ENCODE measurements at regions not wholly inside any gene's neighbourhood (a gene's known extent, or its start where the extent isn't known, plus 50 kb on each side); places are given as distances from the start of the nearest gene placed in this dataset.
"Not testable (repeated sequence)": the region's sequence is repeated elsewhere in the genome, so short reads cannot be mapped to it uniquely, and the experiment has no call there.

DNA sequence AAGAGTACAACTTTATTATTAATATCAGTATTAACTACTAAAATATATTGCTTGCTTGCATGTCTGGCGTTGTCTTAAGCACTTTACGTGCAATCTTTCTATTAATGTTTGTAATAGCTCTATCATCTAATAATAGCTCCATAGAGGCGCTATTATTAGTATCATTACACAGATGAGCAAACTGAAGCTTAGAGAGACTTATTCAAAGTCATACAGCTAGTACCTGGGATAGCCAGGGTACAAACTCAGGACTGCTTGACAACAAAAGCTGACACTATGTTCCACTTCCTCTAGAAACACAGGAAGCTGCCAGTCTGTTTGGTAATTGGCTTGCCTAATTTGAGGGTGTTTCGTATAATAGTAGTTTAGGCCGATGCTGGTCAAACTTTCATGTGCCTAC is 523.2 kb downstream of the RMST start:
- Histone ChIP-seq H3K9me3 (no peaks in the 10 kb centered on the region), H3K4me3 (no peak overlapping the region), H3K27me3 (no peaks in the 10 kb centered on the region), H3K4me1 (no peaks in the 10 kb centered on the region), H3K27ac (no peak overlapping the region), H3K36me3 (no peaks in the 10 kb centered on the region)
- TF ChIP-seq, protein P1, sequence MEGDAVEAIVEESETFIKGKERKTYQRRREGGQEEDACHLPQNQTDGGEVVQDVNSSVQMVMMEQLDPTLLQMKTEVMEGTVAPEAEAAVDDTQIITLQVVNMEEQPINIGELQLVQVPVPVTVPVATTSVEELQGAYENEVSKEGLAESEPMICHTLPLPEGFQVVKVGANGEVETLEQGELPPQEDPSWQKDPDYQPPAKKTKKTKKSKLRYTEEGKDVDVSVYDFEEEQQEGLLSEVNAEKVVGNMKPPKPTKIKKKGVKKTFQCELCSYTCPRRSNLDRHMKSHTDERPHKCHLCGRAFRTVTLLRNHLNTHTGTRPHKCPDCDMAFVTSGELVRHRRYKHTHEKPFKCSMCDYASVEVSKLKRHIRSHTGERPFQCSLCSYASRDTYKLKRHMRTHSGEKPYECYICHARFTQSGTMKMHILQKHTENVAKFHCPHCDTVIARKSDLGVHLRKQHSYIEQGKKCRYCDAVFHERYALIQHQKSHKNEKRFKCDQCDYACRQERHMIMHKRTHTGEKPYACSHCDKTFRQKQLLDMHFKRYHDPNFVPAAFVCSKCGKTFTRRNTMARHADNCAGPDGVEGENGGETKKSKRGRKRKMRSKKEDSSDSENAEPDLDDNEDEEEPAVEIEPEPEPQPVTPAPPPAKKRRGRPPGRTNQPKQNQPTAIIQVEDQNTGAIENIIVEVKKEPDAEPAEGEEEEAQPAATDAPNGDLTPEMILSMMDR (IDR thresholded peaks at IDR 0.05 in 4 of 5, conservative IDR thresholded peaks at IDR 0.05 in 1 of 5): no peak
- no peak for TF ChIP-seq POLR2A (IDR thresholded peaks at IDR 0.05)
- ATAC-seq: no peak
- in situ Hi-C loops (cut with MboI; ENCODE audit: low sequenced_read_pairs in 4 of 4): no loop called here
- DNase-seq: no peak
- intact Hi-C loops (cut with DNase I; ENCODE audit: low total_unique reads): no loop called here

DNA sequence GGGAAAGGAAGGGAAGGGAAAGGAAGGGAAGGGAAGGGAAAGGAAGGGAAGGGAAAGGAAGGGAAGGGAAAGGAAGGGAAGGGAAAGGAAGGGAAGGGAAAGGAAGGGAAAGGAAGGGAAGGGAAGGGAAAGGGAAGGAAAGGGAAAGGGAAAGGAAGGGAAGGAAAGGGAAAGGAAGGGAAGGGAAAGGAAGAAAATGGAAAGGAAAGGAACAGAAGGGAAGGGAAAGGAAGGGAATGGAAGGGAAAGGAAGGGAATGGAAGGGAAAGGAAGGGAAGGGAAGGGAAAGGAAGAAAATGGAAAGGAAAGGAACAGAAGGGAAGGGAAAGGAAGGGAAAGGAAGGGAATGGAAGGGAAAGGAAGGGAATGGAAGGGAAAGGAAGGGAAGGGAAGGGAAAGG is 526.0 kb downstream of the RMST start:
- H3K36me3 ChIP-seq; DNase-seq; H3K4me1 ChIP-seq; ATAC-seq; H3K27me3 ChIP-seq; H3K27ac ChIP-seq; intact Hi-C loops (cut with DNase I; ENCODE audit: low total_unique reads); H3K4me3 ChIP-seq; in situ Hi-C loops (cut with MboI; ENCODE audit: low sequenced_read_pairs in 4 of 4); H3K9me3 ChIP-seq: not testable (repeated sequence)

DNA sequence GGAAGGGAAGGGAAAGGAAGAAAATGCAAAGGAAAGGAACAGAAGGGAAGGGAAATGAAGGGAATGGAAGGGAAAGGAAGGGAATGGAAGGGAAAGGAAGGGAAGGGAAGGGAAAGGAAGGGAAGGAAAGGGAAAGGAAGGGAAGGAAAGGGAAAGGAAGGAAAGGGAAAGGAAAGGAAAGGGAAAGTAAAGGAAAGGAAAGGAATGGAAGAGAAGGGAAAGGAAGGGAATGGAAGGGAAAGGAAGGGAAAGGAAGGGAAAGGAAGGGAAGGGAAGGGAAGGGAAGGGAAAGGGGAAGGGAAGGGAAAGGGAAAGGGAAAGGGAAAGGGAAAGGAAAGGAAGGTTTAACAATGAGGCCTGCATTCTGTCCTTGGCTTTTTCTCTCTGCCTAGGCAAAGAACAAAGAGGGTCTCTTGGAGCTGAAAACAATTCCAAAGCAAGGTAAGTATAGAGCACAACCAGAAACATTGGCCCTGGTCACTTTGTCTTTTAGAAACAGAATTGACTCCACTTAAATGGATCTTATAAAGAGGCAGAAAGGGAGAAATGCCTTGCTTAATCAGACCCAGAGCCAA is 525.9 kb upstream of the TMPO start:
- intact Hi-C loops (cut with DNase I; ENCODE audit: low total_unique reads): no loop called here
- no peak for DNase-seq
- Histone ChIP-seq H3K27ac (no peak overlapping the region), H3K4me1 (no peaks in the 10 kb centered on the region), H3K4me3 (no peak overlapping the region), H3K27me3 (no peaks in the 10 kb centered on the region), H3K36me3 (no peaks in the 10 kb centered on the region), H3K9me3 (no peaks in the 10 kb centered on the region)
- TF ChIP-seq POLR2A (IDR thresholded peaks at IDR 0.05): no peak
- TF ChIP-seq, protein P1 (IDR thresholded peaks at IDR 0.05 in 4 of 5, conservative IDR thresholded peaks at IDR 0.05 in 1 of 5): no peak
- ATAC-seq: no peak
- in situ Hi-C loops (cut with MboI; ENCODE audit: low sequenced_read_pairs in 4 of 4): no loop called here

DNA sequence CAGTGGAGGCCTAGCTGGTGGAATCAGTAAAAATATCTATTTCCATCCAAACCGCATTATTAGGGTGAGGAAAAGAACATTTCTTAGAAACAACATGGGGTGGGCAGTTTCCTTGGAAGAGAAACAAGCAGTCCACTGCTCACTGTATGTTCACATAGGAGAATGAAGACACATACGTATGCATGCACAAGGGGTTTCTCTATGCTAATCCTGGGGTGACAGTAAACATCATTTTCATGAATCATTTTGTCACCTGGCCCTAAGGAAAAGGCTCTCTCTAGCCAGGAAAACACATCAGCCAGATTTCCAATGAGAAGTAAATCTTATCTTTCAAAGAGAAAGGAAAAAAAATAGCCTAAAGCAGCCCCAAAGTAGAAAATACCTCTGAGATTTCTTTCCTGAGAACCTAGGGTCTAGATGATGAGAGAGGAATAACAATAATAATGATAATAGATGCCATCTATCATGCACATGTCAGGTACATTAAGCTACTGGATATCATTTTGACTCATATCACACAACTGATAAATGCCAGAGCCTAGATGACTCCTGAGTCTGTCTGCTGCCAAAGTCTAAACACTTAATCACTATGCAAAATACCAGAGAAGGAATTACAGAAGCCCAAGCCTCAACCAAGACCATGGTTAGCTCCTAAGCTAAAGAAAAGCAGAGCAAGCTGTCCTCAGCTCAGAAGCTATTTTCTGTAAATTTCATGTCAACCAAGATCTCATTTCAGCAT is 520.5 kb upstream of the TMPO start:
- H3K27me3 ChIP-seq: no peaks in the 10 kb centered on the region
- ATAC-seq (no peak), DNase-seq (no peak)
- TF ChIP-seq POLR2A (IDR thresholded peaks at IDR 0.05): no peak
- TF ChIP-seq, protein P1 (IDR thresholded peaks at IDR 0.05 in 4 of 5, conservative IDR thresholded peaks at IDR 0.05 in 1 of 5): no peak
- in situ Hi-C loops (cut with MboI; ENCODE audit: low sequenced_read_pairs in 4 of 4) (no loop called here), intact Hi-C loops (cut with DNase I; ENCODE audit: low total_unique reads) (no loop called here)
- no peaks in the 10 kb centered on the region for H3K4me1 ChIP-seq
- no peaks in the 10 kb centered on the region for H3K9me3 ChIP-seq
- no peak overlapping the region for H3K4me3 ChIP-seq
- H3K36me3 ChIP-seq: no peaks in the 10 kb centered on the region
- H3K27ac ChIP-seq: no peak overlapping the region

DNA sequence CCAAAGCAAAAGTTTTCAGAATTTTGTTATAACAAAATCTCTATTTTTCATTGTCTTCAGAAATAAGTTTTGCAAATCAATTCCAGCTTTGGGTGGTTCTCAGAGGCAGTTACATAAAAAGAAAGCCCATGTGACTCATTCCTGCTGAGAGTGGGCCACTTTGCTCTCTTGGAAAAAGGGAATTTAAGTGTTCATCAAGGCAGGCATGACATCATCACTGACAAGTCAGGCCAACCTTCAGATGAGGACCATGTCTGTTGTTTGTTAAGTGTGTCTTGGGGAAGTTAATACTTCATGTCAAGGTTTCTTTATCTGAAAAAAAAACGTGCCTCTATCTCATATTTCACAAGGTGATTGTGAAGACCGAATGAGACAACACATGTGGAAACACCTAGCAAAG is 519.8 kb upstream of the TMPO start:
- no peaks in the 10 kb centered on the region for H3K27me3 ChIP-seq
- no peaks in the 10 kb centered on the region for H3K4me1 ChIP-seq
- DNase-seq (no peak), ATAC-seq (no peak)
- H3K4me3 ChIP-seq: no peak overlapping the region
- H3K9me3 ChIP-seq: no peaks in the 10 kb centered on the region
- TF ChIP-seq, protein P1 (IDR thresholded peaks at IDR 0.05 in 4 of 5, conservative IDR thresholded peaks at IDR 0.05 in 1 of 5): no peak
- TF ChIP-seq POLR2A (IDR thresholded peaks at IDR 0.05): no peak
- intact Hi-C loops (cut with DNase I; ENCODE audit: low total_unique reads): no loop called here
- H3K27ac ChIP-seq: no peak overlapping the region
- in situ Hi-C loops (cut with MboI; ENCODE audit: low sequenced_read_pairs in 4 of 4): no loop called here
- no peaks in the 10 kb centered on the region for H3K36me3 ChIP-seq
